B cell (primary cell): ENCODE measurements at regions not wholly inside any gene's neighbourhood (a gene's known extent, or its start where the extent isn't known, plus 50 kb on each side); places are given as distances from the start of the nearest gene placed in this dataset.

Experiments
- ATAC-seq: fragments of 200-7000 bp; cut with Tn5 transposase; one replicate; pipeline ENCODE4 v1.10.0; 2021; ENCODE audit warnings: low read depth, mild to moderate bottlenecking, moderate number of reproducible peaks, moderate library complexity
- CTCF ChIA-PET: fragments of 350-600 bp; sonication (Branson Sonifier 250); formaldehyde crosslinking; loops from one replicate; lab custom pipeline; 2021; ENCODE audit warnings: antibody characterized with exemption, inconsistent platforms; lab: Charles Lee
- POLR2A ChIA-PET: fragments of 350-600 bp; sonication (Branson Sonifier 250); formaldehyde crosslinking; loops from one replicate; lab custom pipeline; 2021; ENCODE audit warnings: antibody characterized with exemption; lab: Charles Lee
- DNase-seq: peaks from one replicate; pipeline ENCODE4 v3.0.0; 2013
- H2AFZ ChIP-seq: 2 replicates; pipeline ENCODE4 v1.6.1; 2012; ENCODE audit warnings: mild to moderate bottlenecking, low read depth, low read length; ENCODE audit not compliant: insufficient read depth, poor library complexity, severe bottlenecking
- H3K27ac ChIP-seq, 2 donors: 1 replicate in 1 of 2; 2 replicates in 1 of 2; pipeline ENCODE4 v1.5.1; 2012 to 2013; ENCODE audit warnings: low read length in 2 of 2, mild to moderate bottlenecking in 2 of 2, moderate library complexity in 1 of 2
- H3K27me3 ChIP-seq, 4 experiments: fragments of 200-600 bp in 1 of 4; sonication (generic) in 1 of 4; replicated peaks in 1 of 4; 1 replicate in 2 of 4; 2 replicates in 2 of 4; pipeline versions ENCODE4 v1.6.1 to v1.7.0; 2013 to 2016; ENCODE audit warnings: low read length in 3 of 4, mild to moderate bottlenecking in 2 of 4, mixed read lengths in 1 of 4, moderate library complexity in 1 of 4; ENCODE audit not compliant: insufficient read depth in 4 of 4, control insufficient read depth in 3 of 4; ENCODE audit errors: control extremely low read depth in 1 of 4
- H3K36me3 ChIP-seq, 2 experiments: replicated peaks in 1 of 2; 1 replicate in 1 of 2; 2 replicates in 1 of 2; pipeline versions ENCODE4 v1.6.1 to v1.7.1; 2013; ENCODE audit warnings: low read length in 1 of 2; ENCODE audit not compliant: insufficient read depth in 2 of 2, control insufficient read depth in 1 of 2; ENCODE audit errors: control extremely low read depth in 1 of 2, extremely low read depth in 1 of 2
- H3K4me1 ChIP-seq, 2 donors: fragments of 200-600 bp in 1 of 2; sonication (generic) in 1 of 2; 1 replicate in 1 of 2; 2 replicates in 1 of 2; pipeline versions ENCODE4 v1.5.1 to v1.6.1; 2013 to 2017; ENCODE audit warnings: low read length in 2 of 2; ENCODE audit not compliant: control insufficient read depth in 2 of 2, insufficient read depth in 2 of 2
- H3K4me2 ChIP-seq: replicated peaks from 2 replicates; pipeline ENCODE3; 2012; ENCODE audit warnings: mild to moderate bottlenecking, low read depth, low read length; ENCODE audit not compliant: poor library complexity, severe bottlenecking
- H3K4me3 ChIP-seq, 5 experiments: fragments of 200-600 bp in 1 of 5; sonication (generic) in 1 of 5; 1 replicate in 3 of 5; 2 replicates in 2 of 5; pipeline versions ENCODE4 v1.5.1 to v1.7.0; 2011 to 2016; ENCODE audit warnings: low read length in 4 of 5, mild to moderate bottlenecking in 4 of 5, low read depth in 2 of 5, control low read depth in 1 of 5, moderate library complexity in 1 of 5; ENCODE audit not compliant: insufficient read depth in 1 of 5; ENCODE audit errors: control extremely low read depth in 1 of 5, extremely low read depth in 1 of 5
- H3K79me2 ChIP-seq: fragments of 200-600 bp; sonication (generic); one replicate; pipeline ENCODE4 v1.6.0; 2016; ENCODE audit warnings: low read length; ENCODE audit not compliant: control insufficient read depth, insufficient read depth
- H3K9ac ChIP-seq: fragments of 200-600 bp; sonication (generic); 2 replicates; pipeline ENCODE4 v1.6.1; 2017; ENCODE audit warnings: mild to moderate bottlenecking, low read length, moderate library complexity
- H3K9me3 ChIP-seq, 3 donors: one replicate each; pipeline versions ENCODE4 v1.6.1 to v1.7.1; 2013; ENCODE audit warnings: low read length in 2 of 3; ENCODE audit not compliant: control insufficient read depth in 2 of 3, insufficient read depth in 1 of 3; ENCODE audit errors: control extremely low read depth in 1 of 3
- H4K20me1 ChIP-seq: 2 replicates; pipeline ENCODE4 v1.6.0; 2012; ENCODE audit warnings: mild to moderate bottlenecking, low read length; ENCODE audit not compliant: insufficient read depth, control insufficient read depth, poor library complexity, severe bottlenecking
- H3K27ac Mint-ChIP-seq: one replicate; pipeline ENCODE4 v1.8.0; 2021; ENCODE audit warnings: mixed read lengths
- H3K27me3 Mint-ChIP-seq: one replicate; pipeline ENCODE4 v1.8.0; 2021; ENCODE audit warnings: mixed read lengths
- H3K4me1 Mint-ChIP-seq: one replicate; pipeline ENCODE4 v1.8.0; 2021; ENCODE audit warnings: mixed read lengths
- H3K4me3 Mint-ChIP-seq: one replicate; pipeline ENCODE4 v1.8.0; 2021; ENCODE audit warnings: mixed read lengths
- H3K9me3 Mint-ChIP-seq: one replicate; pipeline ENCODE4 v1.8.0; 2022; ENCODE audit warnings: mixed read lengths; ENCODE audit not compliant: insufficient read depth
- EZH2 ChIP-seq: IDR thresholded peaks from 2 replicates; pipeline ENCODE4 v1.6.1; 2012; ENCODE audit warnings: borderline replicate concordance, low read depth, mild to moderate bottlenecking, moderate library complexity, low read length; ENCODE audit not compliant: insufficient read depth, poor library complexity, severe bottlenecking
- WGBS: methylation state at CpG from one replicate; pipeline ENCODE4 v1.1.5; 2013; ENCODE audit warnings: missing lambda C conversion rate; ENCODE audit not compliant: insufficient coverage; 5-methylcytosine and 5-hydroxymethylcytosine counted together
- intact Hi-C: fragments of 100-400 bp; cut with micrococcal nuclease; formaldehyde crosslinking; loops from one replicate; pipeline ENCODE4 v1.10.0; 2022
- TF ChIP-seq, protein P1 (sequence below): fragments of 200-600 bp; IDR thresholded peaks from one replicate; pipeline ENCODE4 v1.8.0; 2022; ENCODE audit warnings: antibody characterized with exemption, mild to moderate bottlenecking

DNA sequence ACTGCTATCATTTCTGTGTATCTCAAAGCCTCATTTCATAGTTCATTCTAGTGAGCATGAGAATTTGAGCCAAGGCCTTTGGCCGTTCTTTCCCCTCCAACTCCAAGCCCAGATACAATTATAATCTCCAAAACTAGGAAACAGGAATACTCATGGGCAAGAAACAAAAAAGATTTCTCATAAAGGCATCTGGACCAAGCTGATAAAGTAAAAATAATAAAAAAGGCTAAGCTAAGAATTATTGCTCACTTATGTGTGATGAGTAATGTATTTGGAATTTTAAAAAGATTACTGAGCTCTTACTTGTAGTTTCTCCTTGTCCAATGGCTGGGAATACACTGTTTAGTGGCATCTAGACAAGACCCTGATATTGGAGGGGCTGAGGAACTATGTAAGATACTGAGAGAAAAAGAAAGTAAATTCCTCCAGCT lies 196.4 kb upstream of the POM121L12 start:
- TF ChIP-seq EZH2, result no peak
- TF ChIP-seq, protein P1, sequence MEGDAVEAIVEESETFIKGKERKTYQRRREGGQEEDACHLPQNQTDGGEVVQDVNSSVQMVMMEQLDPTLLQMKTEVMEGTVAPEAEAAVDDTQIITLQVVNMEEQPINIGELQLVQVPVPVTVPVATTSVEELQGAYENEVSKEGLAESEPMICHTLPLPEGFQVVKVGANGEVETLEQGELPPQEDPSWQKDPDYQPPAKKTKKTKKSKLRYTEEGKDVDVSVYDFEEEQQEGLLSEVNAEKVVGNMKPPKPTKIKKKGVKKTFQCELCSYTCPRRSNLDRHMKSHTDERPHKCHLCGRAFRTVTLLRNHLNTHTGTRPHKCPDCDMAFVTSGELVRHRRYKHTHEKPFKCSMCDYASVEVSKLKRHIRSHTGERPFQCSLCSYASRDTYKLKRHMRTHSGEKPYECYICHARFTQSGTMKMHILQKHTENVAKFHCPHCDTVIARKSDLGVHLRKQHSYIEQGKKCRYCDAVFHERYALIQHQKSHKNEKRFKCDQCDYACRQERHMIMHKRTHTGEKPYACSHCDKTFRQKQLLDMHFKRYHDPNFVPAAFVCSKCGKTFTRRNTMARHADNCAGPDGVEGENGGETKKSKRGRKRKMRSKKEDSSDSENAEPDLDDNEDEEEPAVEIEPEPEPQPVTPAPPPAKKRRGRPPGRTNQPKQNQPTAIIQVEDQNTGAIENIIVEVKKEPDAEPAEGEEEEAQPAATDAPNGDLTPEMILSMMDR, result no peak
- no peak overlapping the region for H3K4me2 ChIP-seq
- H3K27me3 ChIP-seq, result no peaks in the 10 kb centered on the region
- no peaks in the 10 kb centered on the region for H3K9me3 ChIP-seq
- no peak for ATAC-seq
- H3K27ac ChIP-seq, result no peak overlapping the region
- H3K4me1 ChIP-seq, result no peaks in the 10 kb centered on the region
- H3K4me3 Mint-ChIP-seq, result no peak overlapping the region
- H4K20me1 ChIP-seq, result no peaks in the 10 kb centered on the region
- no peak overlapping the region for H3K9ac ChIP-seq
- H3K9me3 Mint-ChIP-seq, result peaks cover 9% of the 10 kb centered on the region
- no peak overlapping the region for H3K4me3 ChIP-seq
- H3K27ac Mint-ChIP-seq, result no peak overlapping the region
- intact Hi-C loops, result no loop called here
- H3K36me3 ChIP-seq, result no peaks in the 10 kb centered on the region
- no peaks in the 10 kb centered on the region for H3K4me1 Mint-ChIP-seq
- H3K79me2 ChIP-seq, result no peaks in the 10 kb centered on the region
- H2AFZ ChIP-seq, result no peak overlapping the region
- ChIA-PET POLR2A (no interaction called here), CTCF (no interaction called here)
- no peak for DNase-seq
- no CpG with 5 or more reads among the region's 1 CpG for WGBS
- H3K27me3 Mint-ChIP-seq, result no peaks in the 10 kb centered on the region

DNA sequence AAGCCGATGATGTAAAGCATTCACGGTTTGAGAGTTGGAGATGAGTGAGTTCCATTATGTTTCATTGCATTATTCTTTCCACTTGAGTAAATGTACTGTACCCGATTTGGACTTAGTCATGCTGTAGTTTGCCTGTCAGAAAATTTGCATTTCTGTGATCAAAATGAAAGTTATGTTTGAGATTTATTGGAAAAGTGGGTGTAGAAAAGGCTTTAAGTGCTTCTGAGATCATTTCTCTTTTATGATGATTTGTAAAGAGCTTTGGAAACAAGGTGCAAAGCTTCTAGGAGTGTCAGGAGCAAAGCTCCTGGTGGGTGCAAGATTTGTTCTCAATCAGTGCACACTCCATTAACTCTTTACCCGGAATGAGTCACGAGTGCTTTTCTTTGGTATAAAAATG lies 204.1 kb upstream of the POM121L12 start:
- Histone ChIP-seq H3K79me2 (no peaks in the 10 kb centered on the region), H3K9ac (no peak overlapping the region), H3K36me3 (no peaks in the 10 kb centered on the region), H3K9me3 (no peaks in the 10 kb centered on the region), H3K4me1 (no peaks in the 10 kb centered on the region), H3K27ac (no peak overlapping the region), H3K4me2 (no peak overlapping the region), H4K20me1 (no peaks in the 10 kb centered on the region), H3K4me3 (no peak overlapping the region), H3K27me3 (no peaks in the 10 kb centered on the region), H2AFZ (no peak overlapping the region)
- ChIA-PET POLR2A (no interaction called here), CTCF (no interaction called here)
- 80% methylated on average over 2 of the region's 5 CpGs for WGBS
- intact Hi-C loops, result no loop called here
- DNase-seq (no peak), ATAC-seq (no peak)
- H3K27ac Mint-ChIP-seq, result no peak overlapping the region
- no peak overlapping the region for H3K4me3 Mint-ChIP-seq
- TF ChIP-seq, protein P1, result no peak
- TF ChIP-seq EZH2, result no peak
- no peaks in the 10 kb centered on the region for H3K27me3 Mint-ChIP-seq
- no peaks in the 10 kb centered on the region for H3K4me1 Mint-ChIP-seq
- no peaks in the 10 kb centered on the region for H3K9me3 Mint-ChIP-seq
